Stimulated activated CD8-positive, alpha-beta memory T cell treated with anti-CD3 and anti-CD28 coated beads, Interleukin-12 subunit alpha, Interleukin-12 subunit beta, amount 100 ng/mL, for 24 hours (primary cell): ENCODE measurements at regions not wholly inside any gene's neighbourhood (a gene's known extent, or its start where the extent isn't known, plus 50 kb on each side); places are given as distances from the start of the nearest gene placed in this dataset.
A peak's percentile ranks its signal among the peaks of the same experiment; 100 is the strongest.

ENCODE experiments used
- DNase-seq: peaks from one replicate; pipeline ENCODE4 v3.0.0-alpha.2; 2020; ENCODE audit errors: extremely low read depth

GRCh38 chr1:235925016-235925415 is 58.3 kb upstream of the LYST start:
- no peak for DNase-seq

GRCh38 chr1:235923466-235924021 is 56.8 kb upstream of the LYST start:
- no peak for DNase-seq

- DNase-seq: no peak
Observed at GRCh38 chr1:235920596-235921375, 54.1 kb upstream of the LYST start.

GRCh38 chr1:235919833-235920441 is 53.2 kb upstream of the LYST start:
- DNase-seq: no peak

GRCh38 chr1:235919127-235919832 is 52.6 kb upstream of the LYST start:
- DNase-seq: no peak

- DNase-seq: no peak
Observed at GRCh38 chr1:235918465-235918864, 51.8 kb upstream of the LYST start.

- DNase-seq: no peak
Observed at GRCh38 chr1:235918032-235918431, 51.3 kb upstream of the LYST start.

- DNase-seq: peak; percentile 38
Observed at GRCh38 chr1:235917267-235917811, 50.6 kb upstream of the LYST start.
